H1 (cell line): ENCODE measurements at regions not wholly inside any gene's neighbourhood (a gene's known extent, or its start where the extent isn't known, plus 50 kb on each side); places are given as distances from the start of the nearest gene placed in this dataset.

Source experiments
- CHD2 ChIP-seq: IDR thresholded peaks from 2 replicates; pipeline ENCODE4 v1.6.1; 2012; ENCODE audit warnings: low read length, improper control_type of control experiment
- HDAC6 ChIP-seq: IDR thresholded peaks from one replicate; pipeline ENCODE4 v1.7.1; 2012; ENCODE audit warnings: low read depth, mild to moderate bottlenecking, inconsistent platforms, low read length, moderate library complexity
- SP4 ChIP-seq: IDR thresholded peaks from 2 replicates; pipeline ENCODE4 v1.6.1; 2012; ENCODE audit warnings: low read length, inconsistent platforms
- TAF7 ChIP-seq: optimal IDR thresholded peaks from 2 replicates; pipeline ENCODE3; 2011; ENCODE audit warnings: low read depth, mild to moderate bottlenecking, inconsistent platforms, low read length, moderate library complexity, borderline replicate concordance

GRCh38 chr5:33304601-33305000, 136.2 kb upstream of the TARS1 start (continued):
- TF ChIP-seq TAF7 (no peak), HDAC6 (no peak), SP4 (no peak), CHD2 (no peak)
- TF ChIP-seq, all 59 proteins: peak for 0
